Transverse colon (tissue), 4 donors: ENCODE measurements at regions not wholly inside any gene's neighbourhood (a gene's known extent, or its start where the extent isn't known, plus 50 kb on each side); places are given as distances from the start of the nearest gene placed in this dataset.

ENCODE experiments used
- DNase-seq: peaks from one replicate; pipeline ENCODE4 v3.0.0-alpha.2; 2019
- H3K27ac ChIP-seq, 4 donors: fragments of 200-600 bp; sonication (generic); 2 replicates each; pipeline ENCODE4 v1.5.1; 2016 to 2018; ENCODE audit warnings: inconsistent platforms in 4 of 4
- H3K27me3 ChIP-seq: fragments of 200-600 bp; sonication (generic); 2 replicates; pipeline ENCODE4 v1.5.1; 2017; ENCODE audit warnings: inconsistent platforms
- H3K36me3 ChIP-seq, 4 donors: fragments of 200-600 bp; sonication (generic); 2 replicates each; pipeline ENCODE4 v1.5.1; 2017 to 2019; ENCODE audit warnings: inconsistent platforms in 4 of 4
- H3K4me1 ChIP-seq, 4 donors: fragments of 200-600 bp; sonication (generic); 2 replicates each; pipeline ENCODE4 v1.5.1; 2017 to 2020; ENCODE audit warnings: inconsistent platforms in 4 of 4
- H3K4me3 ChIP-seq, 4 donors: fragments of 200-600 bp; sonication (generic); 1 replicate in 1 of 4; 2 replicates in 3 of 4; pipeline versions ENCODE4 v1.5.1 to v1.6.1; 2017 to 2019; ENCODE audit warnings: inconsistent platforms in 4 of 4
- H3K9me3 ChIP-seq, 2 donors: fragments of 200-600 bp; sonication (generic); 2 replicates each; pipeline ENCODE4 v1.5.1; 2017 to 2019; ENCODE audit warnings: inconsistent platforms in 2 of 2
- CTCF ChIP-seq, 5 experiments: fragments of 200-600 bp in 3 of 5; fragments of 450-650 bp in 2 of 5; sonication (generic) in 3 of 5; IDR thresholded peaks; 1 replicate in 2 of 5; 2 replicates in 3 of 5; pipeline ENCODE4 v1.5.1; 2016 to 2017; ENCODE audit warnings: antibody characterized with exemption in 5 of 5, inconsistent platforms in 3 of 5, mild to moderate bottlenecking in 2 of 5, moderate library complexity in 1 of 5
- EP300 ChIP-seq: sonication (generic); formaldehyde crosslinking; IDR thresholded peaks from one replicate; pipeline ENCODE4 v1.6.1; 2017; ENCODE audit warnings: antibody characterized with exemption, low read depth
- POLR2A ChIP-seq: fragments of 450-650 bp; IDR thresholded peaks from one replicate; pipeline ENCODE4 v1.6.1; 2016; ENCODE audit warnings: antibody characterized with exemption, mild to moderate bottlenecking, moderate library complexity
- POLR2AphosphoS5 ChIP-seq, 3 donors: sonication (generic); formaldehyde crosslinking; IDR thresholded peaks; one replicate each; pipeline ENCODE4 v1.6.1; 2016; ENCODE audit warnings: antibody characterized with exemption in 3 of 3
- WGBS, 2 donors: methylation state at CpG; one replicate each; pipeline ENCODE4 v1.1.5; 2018; ENCODE audit warnings: low coverage in 1 of 2; 5-methylcytosine and 5-hydroxymethylcytosine counted together
- in situ Hi-C, 4 donors: fragments of 200-750 bp; cut with MboI; loops; one replicate each; pipeline versions ENCODE4 v1.15.0 to v1.15.1; 2017; ENCODE audit warnings: low sequenced_read_pairs in 3 of 4, low pct_ligation_motif_present in 1 of 4, low pct_unique_long_range_greater_than_20kb in 1 of 4
- intact Hi-C: fragments of 100-400 bp; cut with DNase I; formaldehyde crosslinking; loops from one replicate; pipeline ENCODE4 v1.15.1; 2023; ENCODE audit warnings: low total_unique reads

GRCh38 chr11:101278286-101278685, 148.7 kb upstream of the PGR start:
- intact Hi-C loops (no loop called here), in situ Hi-C loops (no loop called here)
- no peaks in the 10 kb centered on the region for H3K27me3 ChIP-seq
- TF ChIP-seq POLR2AphosphoS5 (IDR thresholded peaks at IDR 0.05) (no peak), CTCF (IDR thresholded peaks at IDR 0.05) (no peak), POLR2A (no peak), EP300 (no peak)
- no peaks in the 10 kb centered on the region for H3K36me3 ChIP-seq
- H3K4me3 ChIP-seq = no peak overlapping the region
- H3K4me1 ChIP-seq = no peaks in the 10 kb centered on the region
- no peaks in the 10 kb centered on the region for H3K9me3 ChIP-seq
- no peak overlapping the region for H3K27ac ChIP-seq
- no peak for DNase-seq

GRCh38 chr11:101277036-101277435, 147.4 kb upstream of the PGR start:
- Histone ChIP-seq H3K27ac (no peak overlapping the region), H3K9me3 (no peaks in the 10 kb centered on the region), H3K4me1 (no peaks in the 10 kb centered on the region), H3K36me3 (no peaks in the 10 kb centered on the region), H3K4me3 (no peak overlapping the region), H3K27me3 (no peaks in the 10 kb centered on the region)
- intact Hi-C loops (no loop called here), in situ Hi-C loops (no loop called here)
- TF ChIP-seq CTCF (IDR thresholded peaks at IDR 0.05) (no peak), EP300 (no peak), POLR2AphosphoS5 (IDR thresholded peaks at IDR 0.05) (no peak), POLR2A (no peak)
- DNase-seq = no peak
- WGBS, 2 donors = 82% methylated on average over 1 of the region's 1 CpG; no CpG with 5 or more reads in 1 of the 2 donors

- Histone ChIP-seq H3K4me1 (no peaks in the 10 kb centered on the region), H3K27ac (no peak overlapping the region), H3K9me3 (no peaks in the 10 kb centered on the region), H3K4me3 (no peak overlapping the region), H3K36me3 (no peaks in the 10 kb centered on the region), H3K27me3 (no peaks in the 10 kb centered on the region)
- TF ChIP-seq POLR2A = no peak
- no peak for TF ChIP-seq EP300
- no peak for TF ChIP-seq POLR2AphosphoS5 (IDR thresholded peaks at IDR 0.05)
- TF ChIP-seq CTCF (IDR thresholded peaks at IDR 0.05) = no peak
- in situ Hi-C loops (no loop called here), intact Hi-C loops (no loop called here)
- DNase-seq = no peak
- 78 to 89% methylated on average over 3 of the region's 3 CpGs for WGBS, 2 donors
Measured at GRCh38 chr11:101269990-101270660, 140.5 kb upstream of the PGR start.

GRCh38 chr11:101269390-101269789, 139.8 kb upstream of the PGR start:
- in situ Hi-C loops (no loop called here), intact Hi-C loops (no loop called here)
- 82 to 92% methylated on average over 2 of the region's 2 CpGs for WGBS, 2 donors
- H3K27me3 ChIP-seq = no peaks in the 10 kb centered on the region
- no peaks in the 10 kb centered on the region for H3K9me3 ChIP-seq
- DNase-seq = no peak
- TF ChIP-seq POLR2AphosphoS5 (IDR thresholded peaks at IDR 0.05) = no peak
- H3K4me3 ChIP-seq = no peak overlapping the region
- no peaks in the 10 kb centered on the region for H3K36me3 ChIP-seq
- H3K27ac ChIP-seq = no peak overlapping the region
- peaks cover 0 to 3% (median 1%) of the 10 kb centered on the region in 4 donors for H3K4me1 ChIP-seq

- Histone ChIP-seq H3K27me3 (no peaks in the 10 kb centered on the region), H3K4me1 (peaks cover 0 to 8% (median 2%) of the 10 kb centered on the region in 4 donors), H3K27ac (no peak overlapping the region), H3K4me3 (no peak overlapping the region), H3K9me3 (no peaks in the 10 kb centered on the region), H3K36me3 (no peaks in the 10 kb centered on the region)
- intact Hi-C loops (no loop called here), in situ Hi-C loops (no loop called here)
- TF ChIP-seq EP300 (no peak), POLR2AphosphoS5 (IDR thresholded peaks at IDR 0.05) (no peak), CTCF (IDR thresholded peaks at IDR 0.05) (no peak), POLR2A (no peak)
- no peak for DNase-seq
Measured at GRCh38 chr11:101267654-101268053, 138.0 kb upstream of the PGR start.
